ENCODE measurements at regions not wholly inside any gene's neighbourhood (a gene's known extent, or its start where the extent isn't known, plus 50 kb on each side); places are given as distances from the start of the nearest gene placed in this dataset.

DNA sequence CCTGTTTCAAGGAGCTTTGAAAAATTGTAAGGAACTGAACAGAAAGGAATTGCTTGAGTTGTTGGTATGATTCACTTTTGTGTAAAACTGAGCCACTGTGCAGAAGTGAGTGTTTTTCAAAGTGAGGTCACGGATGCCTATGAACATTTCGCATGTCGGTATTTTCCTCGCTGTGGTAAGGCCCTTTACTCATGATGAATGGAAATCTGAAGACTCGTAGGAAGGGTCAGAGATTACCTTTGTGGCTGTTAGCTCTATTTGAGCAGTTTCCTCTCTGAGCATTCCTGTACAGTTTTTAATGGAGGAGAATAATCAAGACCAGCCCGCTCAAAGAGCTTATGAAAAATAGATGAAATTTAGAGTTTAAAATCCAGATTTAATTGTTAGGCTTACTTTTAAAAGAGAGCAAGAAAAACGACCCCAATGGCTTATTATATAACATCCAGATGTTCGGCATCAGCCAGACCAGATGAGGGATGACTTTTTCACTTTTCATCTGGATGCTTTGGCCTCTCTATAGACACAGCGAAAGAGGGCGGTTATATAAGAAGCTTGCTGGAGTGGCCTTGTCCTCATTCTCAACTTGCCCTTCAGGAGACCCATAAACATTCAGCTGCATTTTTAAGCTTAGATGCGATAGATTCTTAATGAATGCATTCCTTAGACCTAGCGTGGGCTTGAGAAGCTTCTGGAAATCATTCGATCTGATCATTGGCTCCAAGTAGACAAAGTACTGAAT, 99.5 kb downstream of the CD83 start:
- TF ChIP-seq RBAK (tag by site-specific recombination; IDR thresholded peaks at IDR 0.05) (no peak), BCL11A (tag by site-specific recombination; IDR thresholded peaks at IDR 0.05; ENCODE audit: low read depth) (no peak), ZNF274 (IDR thresholded peaks at IDR 0.05; ENCODE audit: low read length) (no peak), ZNF274 (tag by site-specific recombination; IDR thresholded peaks at IDR 0.05; ENCODE audit: borderline replicate concordance) (no peak), ZNF777 (tag by site-specific recombination; IDR thresholded peaks at IDR 0.05; ENCODE audit: borderline replicate concordance) (no peak), ZNF792 (tag by site-specific recombination; IDR thresholded peaks at IDR 0.05) (no peak)
- TF ChIP-seq, protein P1, sequence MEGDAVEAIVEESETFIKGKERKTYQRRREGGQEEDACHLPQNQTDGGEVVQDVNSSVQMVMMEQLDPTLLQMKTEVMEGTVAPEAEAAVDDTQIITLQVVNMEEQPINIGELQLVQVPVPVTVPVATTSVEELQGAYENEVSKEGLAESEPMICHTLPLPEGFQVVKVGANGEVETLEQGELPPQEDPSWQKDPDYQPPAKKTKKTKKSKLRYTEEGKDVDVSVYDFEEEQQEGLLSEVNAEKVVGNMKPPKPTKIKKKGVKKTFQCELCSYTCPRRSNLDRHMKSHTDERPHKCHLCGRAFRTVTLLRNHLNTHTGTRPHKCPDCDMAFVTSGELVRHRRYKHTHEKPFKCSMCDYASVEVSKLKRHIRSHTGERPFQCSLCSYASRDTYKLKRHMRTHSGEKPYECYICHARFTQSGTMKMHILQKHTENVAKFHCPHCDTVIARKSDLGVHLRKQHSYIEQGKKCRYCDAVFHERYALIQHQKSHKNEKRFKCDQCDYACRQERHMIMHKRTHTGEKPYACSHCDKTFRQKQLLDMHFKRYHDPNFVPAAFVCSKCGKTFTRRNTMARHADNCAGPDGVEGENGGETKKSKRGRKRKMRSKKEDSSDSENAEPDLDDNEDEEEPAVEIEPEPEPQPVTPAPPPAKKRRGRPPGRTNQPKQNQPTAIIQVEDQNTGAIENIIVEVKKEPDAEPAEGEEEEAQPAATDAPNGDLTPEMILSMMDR (tag by site-specific recombination; IDR thresholded peaks at IDR 0.05): no peak
- TF ChIP-seq, protein P2, sequence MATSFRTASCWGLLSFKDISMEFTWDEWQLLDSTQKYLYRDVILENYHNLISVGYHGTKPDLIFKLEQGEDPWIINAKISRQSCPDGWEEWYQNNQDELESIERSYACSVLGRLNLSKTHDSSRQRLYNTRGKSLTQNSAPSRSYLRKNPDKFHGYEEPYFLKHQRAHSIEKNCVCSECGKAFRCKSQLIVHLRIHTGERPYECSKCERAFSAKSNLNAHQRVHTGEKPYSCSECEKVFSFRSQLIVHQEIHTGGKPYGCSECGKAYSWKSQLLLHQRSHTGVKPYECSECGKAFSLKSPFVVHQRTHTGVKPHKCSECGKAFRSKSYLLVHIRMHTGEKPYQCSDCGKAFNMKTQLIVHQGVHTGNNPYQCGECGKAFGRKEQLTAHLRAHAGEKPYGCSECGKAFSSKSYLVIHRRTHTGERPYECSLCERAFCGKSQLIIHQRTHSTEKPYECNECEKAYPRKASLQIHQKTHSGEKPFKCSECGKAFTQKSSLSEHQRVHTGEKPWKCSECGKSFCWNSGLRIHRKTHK (tag by site-specific recombination; IDR thresholded peaks at IDR 0.05): no peak
- TF ChIP-seq, protein P3, sequence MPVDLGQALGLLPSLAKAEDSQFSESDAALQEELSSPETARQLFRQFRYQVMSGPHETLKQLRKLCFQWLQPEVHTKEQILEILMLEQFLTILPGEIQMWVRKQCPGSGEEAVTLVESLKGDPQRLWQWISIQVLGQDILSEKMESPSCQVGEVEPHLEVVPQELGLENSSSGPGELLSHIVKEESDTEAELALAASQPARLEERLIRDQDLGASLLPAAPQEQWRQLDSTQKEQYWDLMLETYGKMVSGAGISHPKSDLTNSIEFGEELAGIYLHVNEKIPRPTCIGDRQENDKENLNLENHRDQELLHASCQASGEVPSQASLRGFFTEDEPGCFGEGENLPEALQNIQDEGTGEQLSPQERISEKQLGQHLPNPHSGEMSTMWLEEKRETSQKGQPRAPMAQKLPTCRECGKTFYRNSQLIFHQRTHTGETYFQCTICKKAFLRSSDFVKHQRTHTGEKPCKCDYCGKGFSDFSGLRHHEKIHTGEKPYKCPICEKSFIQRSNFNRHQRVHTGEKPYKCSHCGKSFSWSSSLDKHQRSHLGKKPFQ (tag by site-specific recombination; IDR thresholded peaks at IDR 0.05): no peak
- TF ChIP-seq, protein P4, sequence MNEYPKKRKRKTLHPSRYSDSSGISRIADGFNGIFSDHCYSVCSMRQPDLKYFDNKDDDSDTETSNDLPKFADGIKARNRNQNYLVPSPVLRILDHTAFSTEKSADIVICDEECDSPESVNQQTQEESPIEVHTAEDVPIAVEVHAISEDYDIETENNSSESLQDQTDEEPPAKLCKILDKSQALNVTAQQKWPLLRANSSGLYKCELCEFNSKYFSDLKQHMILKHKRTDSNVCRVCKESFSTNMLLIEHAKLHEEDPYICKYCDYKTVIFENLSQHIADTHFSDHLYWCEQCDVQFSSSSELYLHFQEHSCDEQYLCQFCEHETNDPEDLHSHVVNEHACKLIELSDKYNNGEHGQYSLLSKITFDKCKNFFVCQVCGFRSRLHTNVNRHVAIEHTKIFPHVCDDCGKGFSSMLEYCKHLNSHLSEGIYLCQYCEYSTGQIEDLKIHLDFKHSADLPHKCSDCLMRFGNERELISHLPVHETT (tag by site-specific recombination; IDR thresholded peaks at IDR 0.05): no peak
